ENCODE measurements at regions not wholly inside any gene's neighbourhood (a gene's known extent, or its start where the extent isn't known, plus 50 kb on each side); places are given as distances from the start of the nearest gene placed in this dataset.

- TF ChIP-seq CTCF (IDR thresholded peaks at IDR 0.05; ENCODE audit: control extremely low read depth in 1 of 3, insufficient read depth in 1 of 3, low read depth in 1 of 3, low read length in 3 of 3) (no peak), ATF2 (IDR thresholded peaks at IDR 0.05; ENCODE audit: low read length) (no peak), CBX5 (IDR thresholded peaks at IDR 0.05; ENCODE audit: low read depth, low read length) (no peak), E2F6 (IDR thresholded peaks at IDR 0.05) (no peak), JUN (IDR thresholded peaks at IDR 0.05; ENCODE audit: low read depth, low read length) (no peak), POLR2A (IDR thresholded peaks at IDR 0.05; ENCODE audit: control extremely low read depth in 1 of 2, low read depth in 2 of 2, low read length in 2 of 2) (no peak)
Measured at GRCh38 chrX:130561930-130562329, 160.1 kb downstream of the RBMX2 start.
